ENCODE measurements at regions not wholly inside any gene's neighbourhood (a gene's known extent, or its start where the extent isn't known, plus 50 kb on each side); places are given as distances from the start of the nearest gene placed in this dataset.
A peak's percentile ranks its signal among the peaks of the same experiment; 100 is the strongest.

- peak; percentile 83 to 92 for DNase-seq (ENCODE audit: low spot score in 2 of 2)
- TF ChIP-seq CTCF (IDR thresholded peaks at IDR 0.05), result no peak
- no peak for TF ChIP-seq POLR2A (IDR thresholded peaks at IDR 0.05)
- WGBS, 2 donors, result 22 to 44% methylated on average over 7 of the region's 7 CpGs
- intact Hi-C loops (cut with DNase I; ENCODE audit: low total_unique reads), result no loop called here
- H3K4me3 ChIP-seq (ENCODE audit: low read depth, poor library complexity, severe bottlenecking), result no peak overlapping the region
Measured at GRCh38 chr12:69024413-69024812, 91.4 kb upstream of the CPM start.

GRCh38 chr12:69024907-69025306, 91.9 kb upstream of the CPM start:
- DNase-seq (ENCODE audit: low spot score in 2 of 2), result no peak
- intact Hi-C loops (cut with DNase I; ENCODE audit: low total_unique reads), result no loop called here
- TF ChIP-seq CTCF (IDR thresholded peaks at IDR 0.05) (no peak), POLR2A (IDR thresholded peaks at IDR 0.05) (no peak)
- H3K4me3 ChIP-seq (ENCODE audit: low read depth, poor library complexity, severe bottlenecking), result no peak overlapping the region
- WGBS, 2 donors, result 33 to 37% methylated on average over 4 of the region's 4 CpGs

- intact Hi-C loops (cut with DNase I; ENCODE audit: low total_unique reads), result no loop called here
- no peak for DNase-seq (ENCODE audit: low spot score in 2 of 2)
- H3K4me3 ChIP-seq (ENCODE audit: low read depth, poor library complexity, severe bottlenecking), result no peak overlapping the region
- TF ChIP-seq POLR2A (IDR thresholded peaks at IDR 0.05) (no peak), CTCF (IDR thresholded peaks at IDR 0.05) (no peak)
- WGBS, 2 donors, result 92 to 93% methylated on average over 1 of the region's 1 CpG
Measured at GRCh38 chr12:69026336-69026735, 93.4 kb upstream of the CPM start.

- H3K4me3 ChIP-seq (ENCODE audit: low read depth, poor library complexity, severe bottlenecking), result no peak overlapping the region
- intact Hi-C loops (cut with DNase I; ENCODE audit: low total_unique reads), result no loop called here
- TF ChIP-seq CTCF (IDR thresholded peaks at IDR 0.05) (no peak), POLR2A (IDR thresholded peaks at IDR 0.05) (no peak)
- DNase-seq (ENCODE audit: low spot score in 2 of 2), result no peak
- 81 to 82% methylated on average over 4 of the region's 4 CpGs for WGBS, 2 donors
Measured at GRCh38 chr12:69027411-69027881, 94.5 kb upstream of the CPM start.

- no peak overlapping the region for H3K4me3 ChIP-seq (ENCODE audit: low read depth, poor library complexity, severe bottlenecking)
- intact Hi-C loops (cut with DNase I; ENCODE audit: low total_unique reads), result no loop called here
- DNase-seq (ENCODE audit: low spot score in 2 of 2), result no peak
- TF ChIP-seq POLR2A (IDR thresholded peaks at IDR 0.05), result no peak
- no peak for TF ChIP-seq CTCF (IDR thresholded peaks at IDR 0.05)
- WGBS, 2 donors, result 62 to 71% methylated on average over 11 of the region's 11 CpGs
Measured at GRCh38 chr12:69028941-69029729, 96.2 kb upstream of the CPM start.

GRCh38 chr12:69030321-69030720, 97.3 kb upstream of the CPM start:
- intact Hi-C loops (cut with DNase I; ENCODE audit: low total_unique reads), result no loop called here
- no peak for TF ChIP-seq CTCF (IDR thresholded peaks at IDR 0.05)
- TF ChIP-seq POLR2A (IDR thresholded peaks at IDR 0.05), result no peak
- 60 to 64% methylated on average over 2 of the region's 2 CpGs for WGBS, 2 donors
- DNase-seq (ENCODE audit: low spot score in 2 of 2), result no peak
- H3K4me3 ChIP-seq (ENCODE audit: low read depth, poor library complexity, severe bottlenecking), result no peak overlapping the region

Data from lower leg skin (tissue), 4 donors.